ENCODE measurements at regions not wholly inside any gene's neighbourhood (a gene's known extent, or its start where the extent isn't known, plus 50 kb on each side); places are given as distances from the start of the nearest gene placed in this dataset.

DNA sequence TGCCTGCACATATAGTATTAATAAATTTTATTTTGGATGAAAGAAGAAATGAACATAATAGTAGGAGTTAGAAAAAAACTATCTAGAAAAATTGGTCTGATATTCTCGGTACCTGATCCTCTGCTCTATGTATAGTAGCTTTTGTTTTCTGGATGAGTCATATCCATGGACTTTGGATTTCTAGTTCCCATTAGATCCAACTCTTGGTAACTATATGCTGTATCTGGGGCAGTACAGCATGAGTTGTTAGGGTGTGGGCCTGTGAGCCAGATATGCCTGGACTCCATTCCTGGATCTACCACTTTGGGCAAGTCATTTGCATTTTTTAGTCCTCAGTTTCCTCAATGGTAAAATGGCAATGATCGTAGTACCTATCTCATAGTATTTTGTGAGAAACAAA, 372.2 kb upstream of the PKN2 start:
- Mint-ChIP-seq H3K4me1 (no peaks in the 10 kb centered on the region), H3K27ac (no peak overlapping the region), H3K4me3 (no peak overlapping the region), H3K27me3 (ENCODE audit: low read depth, poor library complexity) (peaks cover 3% of the 10 kb centered on the region), H3K9me3 (peaks cover 16% of the 10 kb centered on the region), H3K36me3 (ENCODE audit: low read depth) (no peaks in the 10 kb centered on the region)
- TF ChIP-seq, protein P1, sequence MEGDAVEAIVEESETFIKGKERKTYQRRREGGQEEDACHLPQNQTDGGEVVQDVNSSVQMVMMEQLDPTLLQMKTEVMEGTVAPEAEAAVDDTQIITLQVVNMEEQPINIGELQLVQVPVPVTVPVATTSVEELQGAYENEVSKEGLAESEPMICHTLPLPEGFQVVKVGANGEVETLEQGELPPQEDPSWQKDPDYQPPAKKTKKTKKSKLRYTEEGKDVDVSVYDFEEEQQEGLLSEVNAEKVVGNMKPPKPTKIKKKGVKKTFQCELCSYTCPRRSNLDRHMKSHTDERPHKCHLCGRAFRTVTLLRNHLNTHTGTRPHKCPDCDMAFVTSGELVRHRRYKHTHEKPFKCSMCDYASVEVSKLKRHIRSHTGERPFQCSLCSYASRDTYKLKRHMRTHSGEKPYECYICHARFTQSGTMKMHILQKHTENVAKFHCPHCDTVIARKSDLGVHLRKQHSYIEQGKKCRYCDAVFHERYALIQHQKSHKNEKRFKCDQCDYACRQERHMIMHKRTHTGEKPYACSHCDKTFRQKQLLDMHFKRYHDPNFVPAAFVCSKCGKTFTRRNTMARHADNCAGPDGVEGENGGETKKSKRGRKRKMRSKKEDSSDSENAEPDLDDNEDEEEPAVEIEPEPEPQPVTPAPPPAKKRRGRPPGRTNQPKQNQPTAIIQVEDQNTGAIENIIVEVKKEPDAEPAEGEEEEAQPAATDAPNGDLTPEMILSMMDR (IDR thresholded peaks at IDR 0.05), result no peak
- DNase-seq, result no peak

DNA sequence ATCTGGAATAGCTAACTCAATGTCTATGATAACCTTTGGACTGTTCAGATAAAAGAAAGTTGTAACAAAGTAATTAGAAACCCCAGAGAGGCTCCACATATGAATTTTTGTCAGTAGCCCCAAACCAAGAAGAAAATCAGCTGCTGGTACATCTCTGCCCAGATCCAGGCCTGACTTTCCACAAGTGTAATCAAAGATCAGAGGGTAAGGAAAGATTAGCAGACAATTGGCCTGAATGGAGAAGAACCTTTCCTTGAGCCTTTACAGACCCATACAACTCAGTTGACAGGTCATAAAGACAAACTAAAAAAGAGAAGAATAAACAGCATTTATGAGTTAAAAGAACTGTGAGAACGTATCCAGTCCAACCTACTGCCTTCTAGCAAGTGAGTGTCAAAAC, 366.7 kb upstream of the PKN2 start:
- H3K4me1 Mint-ChIP-seq, result no peaks in the 10 kb centered on the region
- no peak overlapping the region for H3K4me3 Mint-ChIP-seq
- no peaks in the 10 kb centered on the region for H3K27me3 Mint-ChIP-seq (ENCODE audit: low read depth, poor library complexity)
- no peak overlapping the region for H3K27ac Mint-ChIP-seq
- H3K9me3 Mint-ChIP-seq, result no peaks in the 10 kb centered on the region
- DNase-seq, result no peak
- H3K36me3 Mint-ChIP-seq (ENCODE audit: low read depth), result no peaks in the 10 kb centered on the region
- TF ChIP-seq, protein P1 (IDR thresholded peaks at IDR 0.05), result no peak

DNA sequence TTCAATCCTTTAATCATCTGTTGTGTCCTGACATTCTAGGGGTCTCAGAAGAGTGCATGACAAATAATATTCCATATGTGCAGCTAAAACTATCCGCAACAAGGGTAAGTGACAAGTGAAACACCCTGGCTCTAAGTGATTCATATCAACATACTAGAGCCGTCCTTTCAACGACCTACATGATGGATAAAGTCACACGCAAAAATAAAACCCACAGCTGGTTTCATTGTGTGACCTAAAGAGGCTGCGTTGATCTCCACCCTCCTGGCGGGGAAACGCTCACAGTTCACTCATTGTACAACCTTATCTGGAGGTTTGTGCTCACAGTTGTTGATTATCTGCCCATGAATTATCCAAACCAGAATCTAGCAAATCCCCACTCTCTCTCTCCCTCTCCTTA, 365.3 kb upstream of the PKN2 start:
- Mint-ChIP-seq H3K4me3 (no peak overlapping the region), H3K27me3 (ENCODE audit: low read depth, poor library complexity) (no peaks in the 10 kb centered on the region), H3K36me3 (ENCODE audit: low read depth) (no peaks in the 10 kb centered on the region), H3K9me3 (no peaks in the 10 kb centered on the region), H3K27ac (no peak overlapping the region), H3K4me1 (no peaks in the 10 kb centered on the region)
- no peak for DNase-seq
- TF ChIP-seq, protein P1 (IDR thresholded peaks at IDR 0.05), result no peak

DNA sequence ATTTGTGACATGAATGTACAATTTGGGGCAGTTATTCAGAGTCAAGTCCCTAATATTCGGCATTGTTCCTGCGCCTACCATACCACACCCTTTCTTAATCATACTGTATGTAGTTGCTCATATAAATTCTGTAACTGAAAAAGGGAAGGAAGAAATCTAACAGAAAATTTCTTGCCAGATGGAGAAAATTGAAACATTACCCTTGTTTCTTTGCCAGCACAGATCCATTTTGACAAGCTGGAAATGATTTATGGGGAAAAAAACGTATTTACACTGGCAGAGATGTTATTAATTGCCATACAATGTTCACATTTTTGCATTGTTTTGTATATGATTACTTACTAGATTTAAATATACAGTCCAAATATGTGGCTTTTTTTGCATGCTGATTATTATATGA, 363.8 kb upstream of the PKN2 start:
- H3K9me3 Mint-ChIP-seq, result no peaks in the 10 kb centered on the region
- TF ChIP-seq, protein P1 (IDR thresholded peaks at IDR 0.05), result no peak
- H3K36me3 Mint-ChIP-seq (ENCODE audit: low read depth), result no peaks in the 10 kb centered on the region
- no peak overlapping the region for H3K4me3 Mint-ChIP-seq
- H3K27me3 Mint-ChIP-seq (ENCODE audit: low read depth, poor library complexity), result no peaks in the 10 kb centered on the region
- no peak for DNase-seq
- no peak overlapping the region for H3K27ac Mint-ChIP-seq
- no peaks in the 10 kb centered on the region for H3K4me1 Mint-ChIP-seq

DNA sequence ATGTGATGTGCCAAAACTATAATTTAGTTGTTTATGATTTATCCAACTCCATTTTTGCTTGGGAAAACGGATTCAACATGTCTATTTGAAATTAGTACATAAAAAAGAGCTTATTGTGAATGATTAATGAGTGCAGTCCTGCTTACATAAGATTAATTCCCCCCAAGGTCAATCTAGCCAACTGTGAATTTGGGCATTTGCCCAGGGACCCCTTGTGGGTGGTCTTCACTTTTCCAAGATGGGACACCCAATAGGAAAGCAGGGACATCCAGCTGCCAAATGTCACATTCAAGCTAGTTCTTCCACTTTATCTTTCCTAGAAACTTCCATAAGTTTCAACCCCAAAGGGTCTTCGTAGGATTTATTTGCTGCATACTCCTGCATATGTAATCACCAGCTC, 362.4 kb upstream of the PKN2 start:
- no peak overlapping the region for H3K27ac Mint-ChIP-seq
- no peak overlapping the region for H3K4me3 Mint-ChIP-seq
- no peaks in the 10 kb centered on the region for H3K9me3 Mint-ChIP-seq
- no peaks in the 10 kb centered on the region for H3K36me3 Mint-ChIP-seq (ENCODE audit: low read depth)
- no peak for DNase-seq
- H3K4me1 Mint-ChIP-seq, result no peaks in the 10 kb centered on the region
- TF ChIP-seq, protein P1 (IDR thresholded peaks at IDR 0.05), result no peak
- no peaks in the 10 kb centered on the region for H3K27me3 Mint-ChIP-seq (ENCODE audit: low read depth, poor library complexity)

DNA sequence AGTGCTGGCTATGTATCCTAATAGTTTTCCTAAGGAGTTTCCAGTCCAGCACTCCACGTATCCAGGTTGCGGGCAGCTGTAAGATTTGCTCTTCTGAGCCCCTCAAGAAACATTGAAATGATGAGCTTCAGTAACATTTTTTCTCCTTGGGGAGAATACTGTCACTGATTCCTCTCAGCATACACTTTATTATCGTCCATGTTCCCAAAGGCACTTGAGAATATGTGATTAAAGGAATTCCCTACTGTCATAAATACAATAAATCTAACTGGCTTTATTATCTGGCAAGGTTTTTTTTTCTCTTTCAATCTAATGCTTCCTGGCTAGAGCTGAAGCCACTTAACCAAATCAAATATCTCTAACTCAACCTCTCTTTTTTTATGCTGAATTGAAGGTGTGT, 359.2 kb upstream of the PKN2 start:
- DNase-seq, result no peak
- H3K9me3 Mint-ChIP-seq, result no peaks in the 10 kb centered on the region
- H3K36me3 Mint-ChIP-seq (ENCODE audit: low read depth), result no peaks in the 10 kb centered on the region
- no peaks in the 10 kb centered on the region for H3K4me1 Mint-ChIP-seq
- no peak overlapping the region for H3K4me3 Mint-ChIP-seq
- no peaks in the 10 kb centered on the region for H3K27me3 Mint-ChIP-seq (ENCODE audit: low read depth, poor library complexity)
- TF ChIP-seq, protein P1 (IDR thresholded peaks at IDR 0.05), result no peak
- H3K27ac Mint-ChIP-seq, result no peak overlapping the region
